ENCODE measurements at regions not wholly inside any gene's neighbourhood (a gene's known extent, or its start where the extent isn't known, plus 50 kb on each side); places are given as distances from the start of the nearest gene placed in this dataset.

DNA sequence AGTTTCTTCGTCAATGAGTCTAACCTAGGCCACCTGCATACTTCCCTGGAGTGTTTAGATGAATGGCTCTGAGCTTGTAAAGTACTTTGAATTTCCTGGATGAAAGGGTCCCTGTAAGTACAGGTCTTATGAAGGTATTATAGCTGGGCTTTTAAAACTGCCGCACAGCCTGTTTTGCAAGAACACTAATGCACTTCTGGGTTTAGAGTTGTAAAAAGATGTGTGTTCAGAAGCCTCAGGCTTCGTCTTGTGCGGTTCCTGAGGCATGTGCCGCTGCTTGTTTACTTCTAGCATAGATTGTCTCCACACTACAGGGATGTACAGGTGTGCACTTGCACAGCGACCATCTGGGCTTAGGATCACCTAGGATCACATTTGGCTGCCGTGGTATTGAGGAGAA lies 324.5 kb downstream of the SOX4 start:
- no peak overlapping the region for H3K27ac ChIP-seq
- no peaks in the 10 kb centered on the region for H3K9me3 ChIP-seq
- no peaks in the 10 kb centered on the region for H3K36me3 ChIP-seq (replicated peaks in 1 of 2; ENCODE audit: insufficient read depth in 1 of 2, low read depth in 2 of 2)
- 81 to 84% methylated on average over 6 to 7 of the region's 7 CpGs for WGBS, 2 donors
- intact Hi-C loops (cut with DNase I): no loop called here
- DNase-seq: no peak
- H3K27me3 ChIP-seq: no peaks in the 10 kb centered on the region
- ATAC-seq: no peak
- TF ChIP-seq POLR2A (IDR thresholded peaks at IDR 0.05): no peak
- TF ChIP-seq, protein P1, sequence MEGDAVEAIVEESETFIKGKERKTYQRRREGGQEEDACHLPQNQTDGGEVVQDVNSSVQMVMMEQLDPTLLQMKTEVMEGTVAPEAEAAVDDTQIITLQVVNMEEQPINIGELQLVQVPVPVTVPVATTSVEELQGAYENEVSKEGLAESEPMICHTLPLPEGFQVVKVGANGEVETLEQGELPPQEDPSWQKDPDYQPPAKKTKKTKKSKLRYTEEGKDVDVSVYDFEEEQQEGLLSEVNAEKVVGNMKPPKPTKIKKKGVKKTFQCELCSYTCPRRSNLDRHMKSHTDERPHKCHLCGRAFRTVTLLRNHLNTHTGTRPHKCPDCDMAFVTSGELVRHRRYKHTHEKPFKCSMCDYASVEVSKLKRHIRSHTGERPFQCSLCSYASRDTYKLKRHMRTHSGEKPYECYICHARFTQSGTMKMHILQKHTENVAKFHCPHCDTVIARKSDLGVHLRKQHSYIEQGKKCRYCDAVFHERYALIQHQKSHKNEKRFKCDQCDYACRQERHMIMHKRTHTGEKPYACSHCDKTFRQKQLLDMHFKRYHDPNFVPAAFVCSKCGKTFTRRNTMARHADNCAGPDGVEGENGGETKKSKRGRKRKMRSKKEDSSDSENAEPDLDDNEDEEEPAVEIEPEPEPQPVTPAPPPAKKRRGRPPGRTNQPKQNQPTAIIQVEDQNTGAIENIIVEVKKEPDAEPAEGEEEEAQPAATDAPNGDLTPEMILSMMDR (IDR thresholded peaks at IDR 0.05): no peak
- no peak overlapping the region for H3K4me3 ChIP-seq
- peaks cover 4% of the 10 kb centered on the region for H3K4me1 ChIP-seq

GRCh38 chr6:21918666-21919065 lies 325.1 kb downstream of the SOX4 start:
- Histone ChIP-seq H3K9me3 (no peaks in the 10 kb centered on the region), H3K36me3 (replicated peaks in 1 of 2; ENCODE audit: insufficient read depth in 1 of 2, low read depth in 2 of 2) (no peaks in the 10 kb centered on the region), H3K27me3 (no peaks in the 10 kb centered on the region), H3K4me3 (no peak overlapping the region), H3K27ac (no peak overlapping the region), H3K4me1 (peaks cover 4% of the 10 kb centered on the region)
- intact Hi-C loops (cut with DNase I): no loop called here
- 68 to 71% methylated on average over 4 of the region's 4 CpGs for WGBS, 2 donors
- DNase-seq (no peak), ATAC-seq (no peak)
- TF ChIP-seq POLR2A (IDR thresholded peaks at IDR 0.05): no peak

DNA sequence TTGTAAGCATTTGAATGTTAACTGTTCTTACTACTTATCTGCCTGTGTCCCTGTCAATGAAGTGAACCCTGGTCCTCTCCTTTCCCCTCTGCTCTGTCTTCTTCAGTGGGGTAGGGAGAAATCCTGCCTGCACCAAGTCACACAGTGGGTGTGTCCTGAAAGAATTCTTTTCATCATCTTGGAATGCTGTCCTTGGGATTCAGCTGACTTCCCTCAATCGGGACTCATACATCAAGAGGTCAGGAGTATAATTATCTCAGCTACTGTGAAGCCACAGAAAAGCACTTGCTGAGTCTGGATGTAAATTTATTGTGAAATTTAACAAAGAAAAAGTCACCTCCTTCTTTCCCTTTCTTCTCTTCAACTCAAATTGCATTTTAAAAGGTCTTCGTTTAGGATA lies 328.5 kb downstream of the SOX4 start:
- no peaks in the 10 kb centered on the region for H3K27me3 ChIP-seq
- intact Hi-C loops (cut with DNase I): no loop called here
- H3K27ac ChIP-seq: no peak overlapping the region
- TF ChIP-seq, protein P1 (IDR thresholded peaks at IDR 0.05): no peak
- TF ChIP-seq POLR2A (IDR thresholded peaks at IDR 0.05): no peak
- H3K4me1 ChIP-seq: no peaks in the 10 kb centered on the region
- no peak for DNase-seq
- H3K36me3 ChIP-seq (replicated peaks in 1 of 2; ENCODE audit: insufficient read depth in 1 of 2, low read depth in 2 of 2): no peaks in the 10 kb centered on the region
- H3K9me3 ChIP-seq: no peaks in the 10 kb centered on the region
- no peak overlapping the region for H3K4me3 ChIP-seq
- 47 to 51% methylated on average over 2 of the region's 2 CpGs for WGBS, 2 donors
- no peak for ATAC-seq

GRCh38 chr6:21924002-21924401 lies 330.5 kb downstream of the SOX4 start:
- DNase-seq (no peak), ATAC-seq (no peak)
- no peak overlapping the region for H3K4me3 ChIP-seq
- H3K9me3 ChIP-seq: no peaks in the 10 kb centered on the region
- no peaks in the 10 kb centered on the region for H3K4me1 ChIP-seq
- H3K36me3 ChIP-seq (replicated peaks in 1 of 2; ENCODE audit: insufficient read depth in 1 of 2, low read depth in 2 of 2): no peaks in the 10 kb centered on the region
- WGBS, 2 donors: 42 to 44% methylated on average over 3 of the region's 3 CpGs
- peak overlapping the region in 1 of 4 donors; percentile 14 for H3K27ac ChIP-seq
- no peak for TF ChIP-seq POLR2A (IDR thresholded peaks at IDR 0.05)
- TF ChIP-seq, protein P1 (IDR thresholded peaks at IDR 0.05): no peak
- no peaks in the 10 kb centered on the region for H3K27me3 ChIP-seq
- intact Hi-C loops (cut with DNase I): no loop called here

GRCh38 chr6:21928827-21929226 lies 335.3 kb downstream of the SOX4 start:
- DNase-seq (no peak), ATAC-seq (no peak)
- TF ChIP-seq, protein P1 (IDR thresholded peaks at IDR 0.05): no peak
- no peak for TF ChIP-seq POLR2A (IDR thresholded peaks at IDR 0.05)
- intact Hi-C loops (cut with DNase I): no loop called here
- Histone ChIP-seq H3K4me1 (no peaks in the 10 kb centered on the region), H3K4me3 (no peak overlapping the region), H3K9me3 (peaks cover 0 to 6% (median 0%) of the 10 kb centered on the region in 3 donors), H3K27me3 (no peaks in the 10 kb centered on the region), H3K27ac (no peak overlapping the region), H3K36me3 (replicated peaks in 1 of 2; ENCODE audit: insufficient read depth in 1 of 2, low read depth in 2 of 2) (no peaks in the 10 kb centered on the region)
- 49 to 52% methylated on average over 3 of the region's 3 CpGs for WGBS, 2 donors
